ENCODE measurements at regions not wholly inside any gene's neighbourhood (a gene's known extent, or its start where the extent isn't known, plus 50 kb on each side); places are given as distances from the start of the nearest gene placed in this dataset.

- no peaks in the 10 kb centered on the region for H3K36me3 ChIP-seq (ENCODE audit: insufficient read depth, low read length)
- no peaks in the 10 kb centered on the region for H4K20me1 ChIP-seq (ENCODE audit: insufficient read depth, low read length)
- H3K79me2 ChIP-seq (ENCODE audit: insufficient read depth, low read length) = no peaks in the 10 kb centered on the region
- no peak overlapping the region for H3K9ac ChIP-seq (ENCODE audit: low read length)
- no peak overlapping the region for H3K4me3 ChIP-seq (ENCODE audit: low read depth, low read length, poor library complexity, severe bottlenecking)
- no peaks in the 10 kb centered on the region for H3K9me3 ChIP-seq (ENCODE audit: low read length)
- TF ChIP-seq EZH2 (IDR thresholded peaks at IDR 0.05; ENCODE audit: borderline replicate concordance, low read length) (no peak), CTCF (IDR thresholded peaks at IDR 0.05; ENCODE audit: low read length) (no peak)
- H3K4me2 ChIP-seq (ENCODE audit: low read length) = no peak overlapping the region
- H3K27me3 ChIP-seq (ENCODE audit: insufficient read depth, low read length) = no peaks in the 10 kb centered on the region
- H3K27ac ChIP-seq (ENCODE audit: low read depth, low read length, poor library complexity, severe bottlenecking) = no peak overlapping the region
- H2AFZ ChIP-seq (ENCODE audit: low read length) = no peak overlapping the region
- no peaks in the 10 kb centered on the region for H3K4me1 ChIP-seq (ENCODE audit: insufficient read depth, low read length, severe bottlenecking)
- H3K9me2 ChIP-seq (ENCODE audit: low read depth, low read length) = no peaks in the 10 kb centered on the region
- no peaks in the 10 kb centered on the region for H3F3A ChIP-seq (ENCODE audit: insufficient read depth, low read length)
Observed at GRCh38 chr7:9189703-9190102, 756.3 kb downstream of the NXPH1 start.

GRCh38 chr7:9192969-9193368 lies 759.6 kb downstream of the NXPH1 start:
- no peak overlapping the region for H2AFZ ChIP-seq (ENCODE audit: low read length)
- no peak for TF ChIP-seq CTCF (IDR thresholded peaks at IDR 0.05; ENCODE audit: low read length)
- TF ChIP-seq EZH2 (IDR thresholded peaks at IDR 0.05; ENCODE audit: borderline replicate concordance, low read length) = no peak
- no peaks in the 10 kb centered on the region for H3F3A ChIP-seq (ENCODE audit: insufficient read depth, low read length)
- no peak overlapping the region for H3K27ac ChIP-seq (ENCODE audit: low read depth, low read length, poor library complexity, severe bottlenecking)
- H3K9me3 ChIP-seq (ENCODE audit: low read length) = no peaks in the 10 kb centered on the region
- H3K36me3 ChIP-seq (ENCODE audit: insufficient read depth, low read length) = no peaks in the 10 kb centered on the region
- no peaks in the 10 kb centered on the region for H3K9me2 ChIP-seq (ENCODE audit: low read depth, low read length)
- H4K20me1 ChIP-seq (ENCODE audit: insufficient read depth, low read length) = no peaks in the 10 kb centered on the region
- no peak overlapping the region for H3K9ac ChIP-seq (ENCODE audit: low read length)
- H3K4me1 ChIP-seq (ENCODE audit: insufficient read depth, low read length, severe bottlenecking) = no peaks in the 10 kb centered on the region
- H3K4me2 ChIP-seq (ENCODE audit: low read length) = no peak overlapping the region
- H3K4me3 ChIP-seq (ENCODE audit: low read depth, low read length, poor library complexity, severe bottlenecking) = no peak overlapping the region
- no peaks in the 10 kb centered on the region for H3K79me2 ChIP-seq (ENCODE audit: insufficient read depth, low read length)
- no peaks in the 10 kb centered on the region for H3K27me3 ChIP-seq (ENCODE audit: insufficient read depth, low read length)

DNA sequence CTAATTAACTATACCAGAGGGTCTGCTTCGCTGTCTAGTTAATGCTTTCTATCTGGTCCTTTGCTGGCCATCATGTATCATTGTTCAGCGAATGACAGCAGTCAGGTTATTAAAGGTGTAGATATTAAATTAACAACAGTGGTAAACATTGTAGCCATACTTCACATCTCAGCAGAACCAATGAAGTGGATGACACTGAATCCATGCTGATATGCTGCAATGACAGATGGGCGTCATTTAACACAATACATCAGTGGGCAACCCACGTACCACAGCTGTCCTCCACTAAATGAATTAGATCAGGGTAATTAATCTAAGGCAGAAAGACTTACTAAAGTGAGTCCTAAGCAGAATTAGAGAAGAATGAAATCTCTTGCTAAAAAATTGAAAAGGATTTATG lies 767.2 kb downstream of the NXPH1 start:
- Histone ChIP-seq H3K4me1 (ENCODE audit: insufficient read depth, low read length, severe bottlenecking) (no peaks in the 10 kb centered on the region), H3K79me2 (ENCODE audit: insufficient read depth, low read length) (no peaks in the 10 kb centered on the region), H4K20me1 (ENCODE audit: insufficient read depth, low read length) (no peaks in the 10 kb centered on the region), H3F3A (ENCODE audit: insufficient read depth, low read length) (no peaks in the 10 kb centered on the region), H3K9me3 (ENCODE audit: low read length) (no peaks in the 10 kb centered on the region), H3K27me3 (ENCODE audit: insufficient read depth, low read length) (no peaks in the 10 kb centered on the region), H3K4me2 (ENCODE audit: low read length) (no peak overlapping the region), H3K9me2 (ENCODE audit: low read depth, low read length) (no peaks in the 10 kb centered on the region), H2AFZ (ENCODE audit: low read length) (no peak overlapping the region), H3K36me3 (ENCODE audit: insufficient read depth, low read length) (no peaks in the 10 kb centered on the region), H3K27ac (ENCODE audit: low read depth, low read length, poor library complexity, severe bottlenecking) (no peak overlapping the region), H3K9ac (ENCODE audit: low read length) (no peak overlapping the region), H3K4me3 (ENCODE audit: low read depth, low read length, poor library complexity, severe bottlenecking) (no peak overlapping the region)
- TF ChIP-seq EZH2 (IDR thresholded peaks at IDR 0.05; ENCODE audit: borderline replicate concordance, low read length) (no peak), CTCF (IDR thresholded peaks at IDR 0.05; ENCODE audit: low read length) (no peak)

Measured in OCI-LY1 (cell line).